Suprapubic skin (tissue), 3 donors: ENCODE measurements at regions not wholly inside any gene's neighbourhood (a gene's known extent, or its start where the extent isn't known, plus 50 kb on each side); places are given as distances from the start of the nearest gene placed in this dataset.

ENCODE experiments used
- EP300 ChIP-seq: sonication (generic); formaldehyde crosslinking; IDR thresholded peaks from one replicate; pipeline ENCODE4 v1.6.1; 2017; ENCODE audit warnings: antibody characterized with exemption
- POLR2A ChIP-seq, 2 donors: fragments of 450-650 bp; IDR thresholded peaks; one replicate each; pipeline ENCODE4 v1.6.1; 2017; ENCODE audit warnings: antibody characterized with exemption in 2 of 2, mild to moderate bottlenecking in 2 of 2, moderate library complexity in 2 of 2
- TF ChIP-seq, protein P1 (sequence below), 2 donors: fragments of 200-600 bp in 1 of 2; fragments of 450-650 bp in 1 of 2; sonication (generic) in 1 of 2; IDR thresholded peaks; one replicate each; pipeline ENCODE4 v1.5.1; 2016 to 2019; ENCODE audit warnings: antibody characterized with exemption in 2 of 2, mild to moderate bottlenecking in 1 of 2, moderate library complexity in 1 of 2

GRCh38 chr20:11995805-11996567, 78.3 kb downstream of the BTBD3 start:
- no peak for TF ChIP-seq POLR2A (IDR thresholded peaks at IDR 0.05)
- no peak for TF ChIP-seq EP300
- TF ChIP-seq, protein P1, sequence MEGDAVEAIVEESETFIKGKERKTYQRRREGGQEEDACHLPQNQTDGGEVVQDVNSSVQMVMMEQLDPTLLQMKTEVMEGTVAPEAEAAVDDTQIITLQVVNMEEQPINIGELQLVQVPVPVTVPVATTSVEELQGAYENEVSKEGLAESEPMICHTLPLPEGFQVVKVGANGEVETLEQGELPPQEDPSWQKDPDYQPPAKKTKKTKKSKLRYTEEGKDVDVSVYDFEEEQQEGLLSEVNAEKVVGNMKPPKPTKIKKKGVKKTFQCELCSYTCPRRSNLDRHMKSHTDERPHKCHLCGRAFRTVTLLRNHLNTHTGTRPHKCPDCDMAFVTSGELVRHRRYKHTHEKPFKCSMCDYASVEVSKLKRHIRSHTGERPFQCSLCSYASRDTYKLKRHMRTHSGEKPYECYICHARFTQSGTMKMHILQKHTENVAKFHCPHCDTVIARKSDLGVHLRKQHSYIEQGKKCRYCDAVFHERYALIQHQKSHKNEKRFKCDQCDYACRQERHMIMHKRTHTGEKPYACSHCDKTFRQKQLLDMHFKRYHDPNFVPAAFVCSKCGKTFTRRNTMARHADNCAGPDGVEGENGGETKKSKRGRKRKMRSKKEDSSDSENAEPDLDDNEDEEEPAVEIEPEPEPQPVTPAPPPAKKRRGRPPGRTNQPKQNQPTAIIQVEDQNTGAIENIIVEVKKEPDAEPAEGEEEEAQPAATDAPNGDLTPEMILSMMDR (IDR thresholded peaks at IDR 0.05), result no peak
